NT2/D1 (cell line): ENCODE measurements at regions not wholly inside any gene's neighbourhood (a gene's known extent, or its start where the extent isn't known, plus 50 kb on each side); places are given as distances from the start of the nearest gene placed in this dataset.

Source experiments
- DNase-seq: peaks from one replicate; pipeline ENCODE4 v3.0.0-alpha.2; 2011; ENCODE audit warnings: low read depth, low spot score
- H3K27me3 ChIP-seq: 2 replicates; pipeline ENCODE4 v1.6.0; 2011; ENCODE audit warnings: mild to moderate bottlenecking; ENCODE audit not compliant: insufficient read length, insufficient read depth
- H3K36me3 ChIP-seq: 2 replicates; pipeline ENCODE4 v1.6.1; 2011; ENCODE audit warnings: mild to moderate bottlenecking, low read length, mixed read lengths; ENCODE audit not compliant: insufficient read depth, insufficient read length
- H3K4me1 ChIP-seq: 2 replicates; pipeline ENCODE4 v1.5.1; 2011; ENCODE audit not compliant: insufficient read depth, insufficient read length
- H3K4me3 ChIP-seq: 2 replicates; pipeline ENCODE4 v1.5.1; 2011; ENCODE audit warnings: low read depth; ENCODE audit not compliant: insufficient read length
- H3K9ac ChIP-seq: 2 replicates; pipeline ENCODE4 v1.6.0; 2011; ENCODE audit warnings: low read depth; ENCODE audit not compliant: insufficient read length
- H3K9me3 ChIP-seq: 2 replicates; pipeline ENCODE4 v1.5.1; 2011; ENCODE audit warnings: mild to moderate bottlenecking, low read length; ENCODE audit not compliant: insufficient read depth
- SUZ12 ChIP-seq: IDR thresholded peaks from 2 replicates; pipeline ENCODE4 v1.6.1; 2011; ENCODE audit not compliant: insufficient read length, insufficient read depth; ENCODE audit errors: extremely low read depth
- YY1 ChIP-seq: IDR thresholded peaks from 2 replicates; pipeline ENCODE4 v1.6.1; 2011; ENCODE audit not compliant: insufficient read length, insufficient read depth
- ZNF274 ChIP-seq: IDR thresholded peaks from 2 replicates; pipeline ENCODE4 v1.6.1; 2011; ENCODE audit warnings: mild to moderate bottlenecking, low read depth, low read length

- Histone ChIP-seq H3K4me3 (no peak overlapping the region), H3K9me3 (no peaks in the 10 kb centered on the region), H3K4me1 (peaks cover 3% of the 10 kb centered on the region), H3K27me3 (no peaks in the 10 kb centered on the region), H3K36me3 (no peaks in the 10 kb centered on the region), H3K9ac (no peak overlapping the region)
- DNase-seq = no peak
- TF ChIP-seq ZNF274 = no peak
- no peak for TF ChIP-seq SUZ12
- TF ChIP-seq YY1 = no peak
Observed at GRCh38 chr2:38470115-38470514, 93.0 kb upstream of the ATL2 start.

DNA sequence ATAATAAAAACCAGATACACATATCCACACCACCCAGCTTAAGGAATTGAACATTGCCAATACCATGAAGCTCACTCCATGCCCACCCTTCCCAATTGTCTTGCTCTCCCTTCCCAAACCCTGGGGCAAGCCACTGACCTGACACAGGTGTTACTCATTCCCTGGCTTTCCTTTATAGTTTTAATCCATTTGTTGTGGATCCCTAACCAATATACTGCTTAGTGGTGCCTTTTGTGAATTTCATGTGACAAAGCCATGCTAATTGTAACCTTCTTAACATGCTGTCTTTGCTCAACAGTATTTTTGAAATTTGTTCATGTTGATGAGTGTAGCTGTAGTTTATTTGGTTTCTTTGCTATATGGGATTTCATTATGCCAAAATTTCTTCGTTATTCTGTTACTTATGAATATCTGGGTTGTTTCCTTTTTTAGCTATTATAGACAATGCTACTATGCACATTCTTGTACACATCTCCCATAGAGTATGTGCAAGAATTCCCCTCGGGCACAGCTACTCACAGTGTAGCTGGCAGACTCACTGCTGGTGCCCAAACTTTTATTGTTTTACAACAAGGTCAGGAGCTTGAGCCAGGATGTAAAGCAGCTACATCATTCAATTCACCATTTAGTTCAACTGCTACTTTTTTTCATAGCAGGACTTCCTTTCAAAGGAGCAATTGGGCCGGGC, 90.8 kb upstream of the ATL2 start:
- Histone ChIP-seq H3K4me1 (peaks cover 3% of the 10 kb centered on the region), H3K36me3 (no peaks in the 10 kb centered on the region), H3K9ac (no peak overlapping the region), H3K9me3 (no peaks in the 10 kb centered on the region), H3K27me3 (no peaks in the 10 kb centered on the region), H3K4me3 (no peak overlapping the region)
- no peak for TF ChIP-seq SUZ12
- no peak for TF ChIP-seq ZNF274
- no peak for TF ChIP-seq YY1
- DNase-seq = no peak

- Histone ChIP-seq H3K4me1 (peaks cover 3% of the 10 kb centered on the region), H3K27me3 (no peaks in the 10 kb centered on the region), H3K4me3 (no peak overlapping the region), H3K9me3 (no peaks in the 10 kb centered on the region), H3K36me3 (no peaks in the 10 kb centered on the region), H3K9ac (no peak overlapping the region)
- TF ChIP-seq ZNF274 (no peak), SUZ12 (no peak), YY1 (no peak)
- no peak for DNase-seq
Observed at GRCh38 chr2:38466876-38467767, 90.0 kb upstream of the ATL2 start.

DNA sequence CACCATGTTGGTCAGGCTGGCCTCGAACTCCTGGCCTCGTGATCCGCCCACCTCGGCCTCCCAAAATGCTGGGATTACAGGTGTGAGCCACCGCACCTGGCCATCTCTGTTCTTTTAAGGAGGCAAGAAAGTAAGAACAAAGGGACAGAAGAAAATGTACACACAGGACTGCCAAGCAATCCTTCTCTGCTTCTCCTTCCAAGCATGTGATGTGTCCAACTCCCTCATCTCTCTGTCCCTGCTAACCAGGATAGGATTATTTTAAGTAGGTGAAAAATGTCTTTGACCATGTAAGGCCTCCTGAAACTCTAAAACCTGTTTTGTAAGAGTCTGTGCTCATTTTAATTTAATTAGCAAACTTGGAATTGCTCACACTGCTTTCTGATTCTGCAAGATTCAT, 89.3 kb upstream of the ATL2 start:
- no peak overlapping the region for H3K4me3 ChIP-seq
- no peaks in the 10 kb centered on the region for H3K9me3 ChIP-seq
- no peaks in the 10 kb centered on the region for H3K27me3 ChIP-seq
- TF ChIP-seq SUZ12 (no peak), ZNF274 (no peak), YY1 (no peak)
- H3K4me1 ChIP-seq = peaks cover 3% of the 10 kb centered on the region
- no peaks in the 10 kb centered on the region for H3K36me3 ChIP-seq
- H3K9ac ChIP-seq = no peak overlapping the region
- DNase-seq = no peak

DNA sequence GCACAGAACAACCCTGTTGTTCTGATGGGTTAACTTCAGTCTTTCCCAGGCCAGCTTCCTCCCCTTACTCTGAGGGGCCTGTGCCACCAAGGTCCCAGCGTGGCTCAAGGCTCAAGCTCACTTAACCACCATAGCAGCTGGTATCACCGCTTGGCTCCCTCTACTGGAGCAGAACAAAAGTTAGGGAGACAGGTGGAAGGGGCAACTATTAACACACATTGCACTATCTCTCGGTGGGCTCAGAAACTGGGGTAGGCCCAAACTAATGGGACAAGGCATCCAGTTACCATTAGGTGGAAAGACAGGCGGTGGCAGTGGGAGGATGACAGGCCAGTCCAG, 88.7 kb upstream of the ATL2 start:
- DNase-seq = peak; percentile 38
- Histone ChIP-seq H3K27me3 (no peaks in the 10 kb centered on the region), H3K9ac (no peak overlapping the region), H3K9me3 (no peaks in the 10 kb centered on the region), H3K4me1 (peaks cover 3% of the 10 kb centered on the region), H3K36me3 (no peaks in the 10 kb centered on the region), H3K4me3 (no peak overlapping the region)
- TF ChIP-seq ZNF274 (no peak), YY1 (no peak), SUZ12 (no peak)

GRCh38 chr2:38464971-38465788, 88.1 kb upstream of the ATL2 start:
- Histone ChIP-seq H3K27me3 (no peaks in the 10 kb centered on the region), H3K4me3 (no peak overlapping the region), H3K9me3 (no peaks in the 10 kb centered on the region), H3K36me3 (no peaks in the 10 kb centered on the region), H3K4me1 (peaks cover 3% of the 10 kb centered on the region), H3K9ac (no peak overlapping the region)
- TF ChIP-seq YY1 = no peak
- no peak for TF ChIP-seq SUZ12
- no peak for TF ChIP-seq ZNF274
- no peak for DNase-seq
